Endothelial cell of umbilical vein (primary cell): ENCODE measurements at regions not wholly inside any gene's neighbourhood (a gene's known extent, or its start where the extent isn't known, plus 50 kb on each side); places are given as distances from the start of the nearest gene placed in this dataset.

Experiments used
- POLR2A ChIP-seq: IDR thresholded peaks from 2 replicates; pipeline ENCODE4 v1.6.1; 2012; ENCODE audit warnings: low read depth, mild to moderate bottlenecking, control low read depth, low read length
- POLR2AphosphoS5 ChIP-seq: IDR thresholded peaks from 2 replicates; pipeline ENCODE4 v1.6.1; 2012; ENCODE audit warnings: low read depth, mild to moderate bottlenecking, control low read depth, low read length, moderate library complexity; ENCODE audit not compliant: insufficient read depth

DNA sequence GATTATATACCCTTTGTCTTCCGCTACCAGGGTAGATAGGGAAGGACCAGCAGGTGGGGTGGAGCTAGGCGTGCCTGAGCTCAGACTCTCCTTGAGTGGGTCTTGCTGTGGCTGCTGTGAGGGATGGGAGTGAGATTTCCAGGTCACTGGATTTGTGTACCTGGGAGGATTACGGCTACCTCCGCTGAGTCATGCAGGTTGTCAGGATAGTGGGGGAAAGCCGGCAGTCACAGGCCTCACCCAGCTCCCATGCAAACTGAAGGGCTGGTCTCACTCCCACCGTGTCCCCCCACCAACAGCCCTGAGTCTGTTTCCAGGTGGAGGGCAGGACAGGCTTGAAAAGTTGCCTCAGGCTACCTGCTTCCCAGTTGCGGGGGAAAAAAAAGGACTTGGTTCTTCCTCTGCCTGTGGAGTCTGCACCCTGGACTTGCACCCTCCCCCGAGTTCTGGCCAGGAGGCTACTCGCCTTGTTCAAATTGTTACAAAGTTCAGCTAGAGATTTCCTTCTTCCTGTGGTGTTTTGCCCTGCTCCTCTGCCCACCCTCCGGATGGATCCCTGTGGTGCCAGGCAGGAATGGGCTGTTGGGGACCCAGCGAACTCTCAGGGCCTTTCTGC, 268.3 kb downstream of the VAPA start:
- TF ChIP-seq POLR2AphosphoS5 (no peak), POLR2A (no peak)
